Stimulated activated CD8-positive, alpha-beta memory T cell treated with anti-CD3 and anti-CD28 coated beads, Interleukin-4, amount 100 ng/mL, for 48 hours (primary cell): ENCODE measurements at regions not wholly inside any gene's neighbourhood (a gene's known extent, or its start where the extent isn't known, plus 50 kb on each side); places are given as distances from the start of the nearest gene placed in this dataset.

Experiments used
- DNase-seq: peaks from one replicate; pipeline ENCODE4 v3.0.0-alpha.2; 2020

DNA sequence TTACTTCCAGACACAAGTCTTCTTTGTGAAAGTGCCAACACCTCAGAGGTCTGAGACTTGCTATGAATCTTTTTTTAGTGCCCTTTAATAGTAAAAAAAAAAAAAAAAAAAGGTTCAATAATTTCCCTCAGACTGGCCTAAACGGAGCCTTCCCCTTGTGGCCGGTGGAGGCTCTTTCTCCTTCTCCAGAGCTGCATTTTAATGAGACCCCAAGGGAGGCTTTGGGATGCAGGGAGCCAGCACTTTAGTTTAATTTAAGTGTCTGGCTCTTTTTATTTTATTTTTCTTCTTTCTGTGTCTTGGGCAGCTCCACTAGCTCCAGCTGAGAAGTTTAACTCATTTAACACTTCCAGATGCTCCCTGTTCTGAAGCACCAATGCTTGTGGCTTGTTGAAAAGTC is 67.8 kb upstream of the MAPK4 start:
- no peak for DNase-seq

DNA sequence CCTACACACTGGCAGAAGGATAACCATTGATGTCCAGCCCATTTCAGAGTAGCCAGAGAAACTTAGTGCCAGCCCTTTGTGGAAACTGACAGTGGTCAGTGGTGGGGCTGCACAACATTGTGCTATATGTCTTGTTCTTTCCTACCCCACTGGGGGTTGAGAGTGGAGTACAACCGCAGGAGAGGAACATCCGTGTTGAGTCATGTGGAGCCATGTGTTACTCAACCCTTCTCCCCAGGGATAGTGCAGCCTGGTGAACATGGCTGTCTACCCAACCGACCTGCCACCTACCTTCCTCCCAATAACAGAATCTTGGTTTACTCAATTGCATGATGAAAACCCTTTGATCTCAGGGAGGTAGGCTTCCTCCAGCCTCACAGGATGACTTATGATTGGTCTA is 65.3 kb upstream of the MAPK4 start:
- DNase-seq, result no peak

DNA sequence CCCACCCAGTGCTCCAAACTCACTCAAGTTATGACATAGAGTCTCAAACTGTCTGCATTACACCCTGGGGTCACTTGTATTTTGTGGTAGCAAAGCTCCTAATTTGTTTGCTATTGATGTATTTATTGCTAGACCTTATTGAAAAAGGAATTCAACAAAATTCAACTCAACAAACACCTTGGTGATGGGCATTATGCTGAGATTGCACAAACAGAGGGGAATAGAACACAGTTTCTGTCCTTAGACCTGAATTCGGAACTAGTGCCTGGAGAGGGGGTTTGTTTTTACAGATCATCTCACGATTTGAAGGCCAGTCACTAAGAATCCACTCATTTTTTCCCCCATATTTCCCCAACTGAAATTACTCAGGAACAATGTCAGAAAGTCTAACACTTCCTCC is 53.5 kb upstream of the MAPK4 start:
- no peak for DNase-seq

DNA sequence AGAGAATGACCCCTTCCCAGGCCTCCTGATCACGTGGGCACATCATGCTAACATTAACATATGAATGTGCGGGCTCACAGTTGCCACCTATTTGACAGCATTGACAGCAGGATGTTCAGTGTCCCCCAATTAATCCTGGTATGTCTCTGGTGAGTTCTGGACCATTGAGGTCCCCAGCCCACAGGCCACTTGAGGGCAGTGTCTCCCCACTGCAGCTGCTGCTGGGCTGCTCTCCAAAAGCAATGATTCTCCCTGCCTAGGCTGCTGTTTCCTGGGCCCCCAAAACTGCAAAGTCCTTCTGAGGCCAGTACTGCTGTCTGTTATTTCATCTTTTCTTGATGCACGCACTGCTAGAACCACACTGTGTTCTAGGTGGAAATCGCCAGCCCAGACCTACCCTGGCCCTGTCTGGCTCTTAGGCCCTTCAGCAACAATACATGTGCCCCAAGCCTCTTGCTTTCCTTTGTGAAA is 52.7 kb upstream of the MAPK4 start:
- peak; percentile 23 for DNase-seq

DNA sequence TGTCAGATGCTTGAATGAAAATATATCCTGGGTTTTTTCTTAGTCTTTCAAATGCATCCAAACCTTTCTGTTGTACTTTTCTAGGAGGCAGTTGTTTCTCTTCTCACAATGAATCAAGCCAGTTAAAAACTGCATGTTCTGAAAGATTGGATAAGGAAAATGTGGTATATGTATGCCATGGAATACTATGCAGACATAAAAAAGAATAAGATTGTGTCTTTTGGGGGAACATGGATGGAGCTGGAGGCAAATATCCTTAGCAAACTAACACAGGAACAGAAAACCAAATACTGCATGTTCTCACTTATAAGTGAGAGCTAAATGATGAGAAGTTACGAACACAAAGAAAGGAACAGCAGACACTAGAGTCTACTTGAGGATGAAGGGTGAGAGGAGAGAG is 51.7 kb upstream of the MAPK4 start:
- DNase-seq, result no peak

DNA sequence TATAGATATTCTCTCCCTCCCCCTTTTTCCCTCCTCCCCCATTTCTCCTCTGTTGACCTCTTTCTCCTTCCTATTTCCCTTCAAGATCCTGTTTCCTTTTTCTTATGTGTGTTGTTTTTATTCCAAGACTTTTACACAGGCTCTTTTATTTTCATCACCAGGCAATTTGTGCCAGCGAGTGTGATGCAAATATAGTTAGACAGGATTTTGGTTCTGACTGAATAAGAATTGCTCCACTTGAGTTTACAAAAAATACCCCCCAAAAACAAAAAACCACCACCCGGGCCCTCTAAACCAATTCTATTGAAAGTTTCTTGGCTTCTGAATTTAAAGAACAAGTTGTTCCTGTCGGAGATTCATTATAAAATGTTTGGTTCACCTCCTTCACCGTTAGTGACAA is 50.9 kb upstream of the MAPK4 start:
- no peak for DNase-seq
